T-helper 2 cell treated with Interferon-gamma antibody and Interleukin-4, amounts not matched to agents 5 μg/mL and 100 μg/mL, for 36 hours (primary cell): ENCODE measurements at regions not wholly inside any gene's neighbourhood (a gene's known extent, or its start where the extent isn't known, plus 50 kb on each side); places are given as distances from the start of the nearest gene placed in this dataset.

Experiments used
- DNase-seq: peaks from one replicate; pipeline ENCODE4 v3.0.0; 2021; ENCODE audit warnings: low spot score
- H3K27ac Mint-ChIP-seq: one replicate; pipeline ENCODE4 v1.8.0; 2021; ENCODE audit warnings: mild to moderate bottlenecking, mixed read lengths
- H3K27me3 Mint-ChIP-seq: one replicate; pipeline ENCODE4 v1.8.0; 2021; ENCODE audit warnings: low read depth, mixed read lengths
- H3K36me3 Mint-ChIP-seq: one replicate; pipeline ENCODE4 v1.8.0; 2021; ENCODE audit warnings: low read depth, mixed read lengths
- H3K4me1 Mint-ChIP-seq: one replicate; pipeline ENCODE4 v1.8.0; 2021; ENCODE audit warnings: low read depth, mixed read lengths
- H3K4me3 Mint-ChIP-seq: one replicate; pipeline ENCODE4 v1.8.0; 2022; ENCODE audit warnings: mild to moderate bottlenecking, moderate library complexity, mixed read lengths
- H3K9me3 Mint-ChIP-seq: one replicate; pipeline ENCODE4 v1.8.0; 2021; ENCODE audit warnings: mixed read lengths

DNA sequence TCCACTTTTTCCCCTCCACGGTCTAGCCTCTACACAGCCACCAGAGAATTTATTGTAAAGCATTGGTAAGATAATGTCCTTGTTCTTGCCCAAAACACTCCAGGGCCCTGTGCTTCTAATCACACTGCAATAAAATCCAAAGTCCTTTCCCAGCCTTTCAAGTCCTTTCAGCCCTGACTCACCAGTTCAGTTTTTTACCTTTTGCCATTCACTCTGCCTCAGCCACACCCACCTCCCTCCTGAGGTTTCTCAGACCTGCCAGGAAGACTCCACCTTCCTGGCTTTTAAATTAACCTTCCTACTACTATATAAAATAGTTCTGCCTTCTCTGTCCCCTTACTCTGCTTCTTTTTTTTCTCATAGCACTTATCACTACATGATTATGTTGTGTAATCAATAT lies 91.0 kb upstream of the ARHGAP32 start:
- no peak overlapping the region for H3K4me3 Mint-ChIP-seq
- H3K9me3 Mint-ChIP-seq, result no peaks in the 10 kb centered on the region
- peaks cover 25% of the 10 kb centered on the region for H3K4me1 Mint-ChIP-seq
- H3K36me3 Mint-ChIP-seq, result peaks cover 1% of the 10 kb centered on the region
- peaks cover 27% of the 10 kb centered on the region for H3K27me3 Mint-ChIP-seq
- no peak for DNase-seq
- no peak overlapping the region for H3K27ac Mint-ChIP-seq

DNA sequence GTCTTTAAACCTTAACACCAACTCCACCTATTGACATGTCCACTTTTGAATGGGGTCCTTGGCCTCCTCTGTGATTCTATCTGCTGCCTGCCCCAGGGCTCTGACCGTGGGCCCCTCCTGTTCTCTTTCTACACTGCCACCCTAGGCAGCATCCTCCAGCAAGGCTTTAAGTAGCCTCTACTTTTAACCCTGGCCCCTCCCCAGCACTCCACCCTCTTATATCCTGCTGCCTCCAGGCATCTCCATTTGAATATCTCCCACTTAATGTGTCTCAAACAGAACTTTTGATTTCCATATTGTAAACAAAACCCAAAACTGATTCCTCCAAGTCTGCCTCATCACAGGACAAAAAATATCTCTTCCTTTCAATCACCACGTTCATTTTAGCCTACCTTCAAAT lies 90.5 kb upstream of the ARHGAP32 start:
- Mint-ChIP-seq H3K4me3 (no peak overlapping the region), H3K27me3 (peaks cover 28% of the 10 kb centered on the region), H3K36me3 (peaks cover 1% of the 10 kb centered on the region), H3K4me1 (peaks cover 30% of the 10 kb centered on the region), H3K27ac (no peak overlapping the region), H3K9me3 (no peaks in the 10 kb centered on the region)
- no peak for DNase-seq

DNA sequence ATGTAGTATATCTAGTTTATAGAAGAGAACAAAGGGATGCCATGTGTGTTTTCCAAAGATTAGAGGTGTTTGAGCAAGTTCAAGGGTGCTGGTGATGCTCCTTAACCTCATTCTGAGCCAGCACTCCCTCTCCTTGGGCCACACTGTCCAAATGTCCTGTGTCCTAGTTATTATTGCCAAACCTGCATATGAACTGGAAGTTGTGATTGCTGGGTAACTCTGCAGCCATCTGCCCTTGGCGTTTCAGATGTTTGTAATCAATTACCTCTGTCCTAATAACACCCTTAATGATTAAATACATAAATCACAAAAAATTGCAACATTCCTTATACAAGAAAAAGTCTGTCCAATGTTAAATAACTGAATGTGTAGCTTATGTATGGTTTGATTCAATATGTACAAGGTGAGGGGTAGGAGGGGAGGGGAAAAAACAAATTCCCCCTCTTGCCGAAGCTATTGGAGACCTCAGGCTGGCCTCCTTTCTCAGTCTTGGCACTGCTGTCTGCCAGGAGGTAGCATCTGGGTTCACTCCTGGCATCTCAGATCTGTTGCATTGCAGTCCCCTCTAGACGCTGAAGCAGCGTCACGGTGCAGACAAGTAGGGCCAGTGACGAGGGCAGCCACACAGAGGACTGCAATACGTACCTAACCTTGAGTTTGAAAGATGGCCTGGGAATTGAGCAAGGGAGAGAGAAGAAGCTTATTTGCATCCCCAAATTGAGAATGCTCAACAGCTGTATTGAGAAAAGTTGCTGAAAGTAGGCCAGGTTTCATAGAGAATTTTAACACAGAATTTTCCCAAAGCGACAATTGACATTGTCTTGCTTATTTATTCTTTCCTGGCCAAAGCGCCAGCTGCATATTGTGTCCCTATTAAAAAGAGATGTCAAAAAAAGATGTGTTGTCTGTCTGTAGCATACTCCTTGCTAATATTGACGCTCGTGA lies 89.6 kb upstream of the ARHGAP32 start:
- no peak overlapping the region for H3K4me3 Mint-ChIP-seq
- peaks cover 33% of the 10 kb centered on the region for H3K27me3 Mint-ChIP-seq
- H3K9me3 Mint-ChIP-seq, result no peaks in the 10 kb centered on the region
- peaks cover 1% of the 10 kb centered on the region for H3K36me3 Mint-ChIP-seq
- peaks cover 33% of the 10 kb centered on the region for H3K4me1 Mint-ChIP-seq
- no peak for DNase-seq
- H3K27ac Mint-ChIP-seq, result no peak overlapping the region

DNA sequence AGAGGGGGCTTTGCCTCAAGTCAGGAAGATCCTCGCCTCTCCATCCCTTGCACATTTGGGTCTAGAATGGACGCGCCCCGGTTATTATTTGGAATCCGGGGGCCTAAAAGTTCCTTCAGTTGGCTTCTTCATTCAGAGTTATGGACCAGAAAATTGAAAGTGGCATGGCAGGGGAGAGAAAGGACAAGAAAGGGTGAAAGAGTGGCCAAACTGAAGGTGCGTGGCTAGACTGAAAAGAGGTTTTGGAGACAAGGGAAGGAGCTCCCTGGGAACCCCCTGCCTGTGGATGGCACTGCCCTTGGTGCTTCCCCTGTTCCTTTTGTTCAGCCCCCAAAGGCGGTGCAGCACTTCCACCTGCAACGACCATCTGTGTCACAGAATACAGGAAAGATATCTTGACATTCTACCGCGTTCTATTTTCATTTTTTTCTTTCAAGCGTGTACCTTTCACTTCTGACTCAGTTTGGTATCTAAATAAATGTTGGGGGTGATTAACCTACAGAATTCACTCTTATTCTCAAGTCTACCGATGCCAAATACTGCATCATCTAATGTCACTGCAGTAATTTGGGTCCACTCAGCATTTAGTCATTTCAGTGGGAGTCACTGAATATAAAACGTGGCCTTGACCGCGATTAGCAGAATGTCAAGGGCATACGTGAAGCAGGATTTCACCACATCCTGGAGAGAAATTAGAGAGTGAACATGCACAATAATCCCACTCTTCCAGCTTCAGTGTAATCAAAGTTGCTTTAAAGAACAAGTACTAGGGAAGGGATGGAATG lies 88.1 kb upstream of the ARHGAP32 start:
- DNase-seq, result peak; percentile 36
- no peaks in the 10 kb centered on the region for H3K9me3 Mint-ChIP-seq
- H3K4me3 Mint-ChIP-seq, result peak overlapping the region; percentile 85
- peaks cover 31% of the 10 kb centered on the region for H3K27me3 Mint-ChIP-seq
- peak overlapping the region; percentile 82 for H3K27ac Mint-ChIP-seq
- H3K36me3 Mint-ChIP-seq, result peaks cover 1% of the 10 kb centered on the region
- H3K4me1 Mint-ChIP-seq, result peaks cover 33% of the 10 kb centered on the region

DNA sequence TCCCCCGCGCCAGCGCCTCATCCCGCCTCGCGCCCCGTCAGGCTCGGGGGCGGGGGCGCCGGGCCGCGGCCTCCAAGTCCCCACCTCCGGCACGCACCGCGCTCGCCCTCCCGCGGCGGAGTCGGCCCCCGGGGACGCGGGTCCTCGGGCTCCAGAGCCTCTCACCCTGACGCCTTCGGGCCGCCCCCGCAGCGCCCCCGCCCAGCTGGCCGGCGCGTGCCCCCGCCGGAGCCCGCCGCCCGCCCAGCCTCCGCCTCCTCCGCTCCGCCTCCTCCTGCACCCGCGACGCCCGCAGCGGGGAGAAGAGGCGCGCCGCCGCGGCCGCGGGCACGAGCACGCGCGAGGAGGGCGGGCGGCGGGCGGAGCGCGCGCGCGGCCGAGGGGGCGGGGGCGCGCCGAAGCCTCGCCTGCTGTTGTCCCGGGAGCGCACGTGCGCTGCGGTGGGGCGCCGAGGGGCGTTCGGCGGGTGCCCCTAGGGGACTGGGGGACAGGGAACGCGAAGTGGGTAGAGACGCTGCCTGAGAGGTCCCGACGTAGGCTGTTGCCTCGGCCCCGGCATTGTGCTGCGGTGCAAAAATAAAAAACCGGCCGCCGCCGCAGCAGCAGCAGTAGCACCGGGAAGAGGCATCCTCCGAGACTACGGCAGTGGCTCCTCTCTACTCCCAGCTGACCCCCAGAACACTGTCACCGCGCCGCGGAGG lies 87.4 kb upstream of the ARHGAP32 start:
- peak; percentile 73 for DNase-seq
- peaks cover 1% of the 10 kb centered on the region for H3K36me3 Mint-ChIP-seq
- H3K4me3 Mint-ChIP-seq, result peak overlapping the region; percentile 85
- H3K4me1 Mint-ChIP-seq, result peaks cover 33% of the 10 kb centered on the region
- H3K27me3 Mint-ChIP-seq, result peaks cover 28% of the 10 kb centered on the region
- no peaks in the 10 kb centered on the region for H3K9me3 Mint-ChIP-seq
- H3K27ac Mint-ChIP-seq, result peak overlapping the region; percentile 82

DNA sequence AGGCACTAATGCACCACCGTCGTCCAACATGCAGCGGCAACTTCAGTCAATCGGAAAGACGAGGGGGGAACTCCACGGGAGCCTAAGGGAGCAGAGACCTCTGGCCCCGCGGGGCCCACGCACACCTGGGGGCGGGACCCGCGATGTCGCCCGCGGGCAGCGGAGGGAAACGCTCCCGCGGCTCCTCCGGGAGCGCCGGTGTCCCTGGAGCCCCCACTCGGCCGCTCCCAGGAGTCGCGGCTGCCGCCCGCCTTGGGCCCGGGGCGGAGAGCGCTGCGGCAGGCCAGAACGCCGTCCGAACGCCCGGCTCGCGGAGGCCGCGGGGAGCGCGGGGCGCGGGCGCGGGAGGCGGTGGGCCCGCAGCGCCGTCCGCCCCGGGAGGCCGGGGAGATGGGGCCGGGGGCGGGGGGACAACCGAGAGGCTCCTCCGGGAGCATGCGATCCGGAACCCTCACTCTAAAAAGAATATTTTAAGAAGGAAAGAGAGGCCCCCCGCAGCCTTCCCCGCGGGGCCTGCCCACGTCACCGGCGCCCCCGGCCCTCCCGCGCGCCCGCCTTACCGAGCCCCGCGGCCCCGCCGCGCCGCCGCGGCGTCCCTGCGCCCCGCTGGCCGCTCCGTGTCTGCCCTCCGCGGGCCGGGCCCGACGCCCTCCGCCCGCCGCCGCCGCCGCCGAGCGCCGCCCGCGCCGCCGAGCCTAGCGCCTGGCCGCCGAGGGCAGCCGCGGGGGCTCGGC lies 86.6 kb upstream of the ARHGAP32 start:
- peak overlapping the region; percentile 64 for H3K27ac Mint-ChIP-seq
- peaks cover 32% of the 10 kb centered on the region for H3K27me3 Mint-ChIP-seq
- peak overlapping the region; percentile 80 for H3K4me3 Mint-ChIP-seq
- peak; percentile 18 for DNase-seq
- H3K4me1 Mint-ChIP-seq, result peaks cover 33% of the 10 kb centered on the region
- no peaks in the 10 kb centered on the region for H3K9me3 Mint-ChIP-seq
- H3K36me3 Mint-ChIP-seq, result peaks cover 1% of the 10 kb centered on the region

DNA sequence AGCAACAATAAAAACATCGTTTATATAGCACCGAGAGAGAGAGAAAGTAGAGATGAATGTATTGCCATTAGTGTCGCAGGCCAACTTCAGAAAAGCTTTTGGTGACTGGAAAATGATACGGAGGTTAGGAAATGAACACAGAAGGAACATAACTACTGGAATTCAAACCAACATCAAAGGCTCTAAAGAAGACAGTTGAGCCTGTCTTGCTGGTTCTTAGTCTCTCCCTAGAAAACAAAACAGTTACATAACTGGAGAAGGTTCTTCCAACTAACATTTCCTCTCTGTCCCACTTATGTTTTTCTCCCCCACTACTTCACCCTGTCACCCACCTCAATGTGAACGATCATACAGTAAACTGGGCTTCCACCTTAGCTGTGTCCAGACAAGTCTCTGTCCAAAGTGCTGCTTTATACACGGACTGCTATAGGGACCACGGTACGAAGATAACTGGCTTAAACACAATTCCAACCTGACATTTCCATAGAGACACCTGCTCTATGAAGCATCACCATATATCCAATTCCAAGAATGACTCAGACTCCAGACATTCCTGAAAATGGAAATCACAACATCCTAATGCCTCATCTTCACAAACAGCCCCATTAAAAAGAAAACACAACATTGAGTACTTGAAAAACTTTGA lies 85.2 kb upstream of the ARHGAP32 start:
- Mint-ChIP-seq H3K9me3 (no peaks in the 10 kb centered on the region), H3K4me1 (peaks cover 23% of the 10 kb centered on the region), H3K4me3 (peak overlapping the region; percentile 80), H3K27me3 (peaks cover 36% of the 10 kb centered on the region), H3K27ac (no peak overlapping the region), H3K36me3 (peaks cover 1% of the 10 kb centered on the region)
- no peak for DNase-seq

DNA sequence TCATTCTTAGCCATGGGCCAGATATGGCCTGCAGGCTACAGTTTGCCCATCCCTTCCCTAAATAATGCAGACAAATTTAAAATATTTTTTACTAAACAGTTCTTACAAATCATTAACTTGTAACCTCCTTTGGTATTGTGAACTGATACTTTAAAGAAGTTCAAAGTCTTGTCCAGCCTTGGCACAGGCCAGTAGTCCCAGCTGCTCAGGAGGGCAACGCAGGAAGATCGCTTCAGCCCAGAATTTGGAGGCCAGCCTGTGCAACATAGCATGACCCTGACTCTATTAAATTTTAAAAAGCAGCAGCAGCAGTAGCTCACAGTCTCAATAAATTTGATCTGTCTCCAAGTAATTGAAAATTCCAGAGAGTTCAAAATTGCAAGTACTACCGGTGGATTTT lies 83.7 kb upstream of the ARHGAP32 start:
- DNase-seq, result no peak
- no peak overlapping the region for H3K27ac Mint-ChIP-seq
- peaks cover 1% of the 10 kb centered on the region for H3K36me3 Mint-ChIP-seq
- no peaks in the 10 kb centered on the region for H3K9me3 Mint-ChIP-seq
- peaks cover 21% of the 10 kb centered on the region for H3K4me1 Mint-ChIP-seq
- peaks cover 41% of the 10 kb centered on the region for H3K27me3 Mint-ChIP-seq
- H3K4me3 Mint-ChIP-seq, result no peak overlapping the region

DNA sequence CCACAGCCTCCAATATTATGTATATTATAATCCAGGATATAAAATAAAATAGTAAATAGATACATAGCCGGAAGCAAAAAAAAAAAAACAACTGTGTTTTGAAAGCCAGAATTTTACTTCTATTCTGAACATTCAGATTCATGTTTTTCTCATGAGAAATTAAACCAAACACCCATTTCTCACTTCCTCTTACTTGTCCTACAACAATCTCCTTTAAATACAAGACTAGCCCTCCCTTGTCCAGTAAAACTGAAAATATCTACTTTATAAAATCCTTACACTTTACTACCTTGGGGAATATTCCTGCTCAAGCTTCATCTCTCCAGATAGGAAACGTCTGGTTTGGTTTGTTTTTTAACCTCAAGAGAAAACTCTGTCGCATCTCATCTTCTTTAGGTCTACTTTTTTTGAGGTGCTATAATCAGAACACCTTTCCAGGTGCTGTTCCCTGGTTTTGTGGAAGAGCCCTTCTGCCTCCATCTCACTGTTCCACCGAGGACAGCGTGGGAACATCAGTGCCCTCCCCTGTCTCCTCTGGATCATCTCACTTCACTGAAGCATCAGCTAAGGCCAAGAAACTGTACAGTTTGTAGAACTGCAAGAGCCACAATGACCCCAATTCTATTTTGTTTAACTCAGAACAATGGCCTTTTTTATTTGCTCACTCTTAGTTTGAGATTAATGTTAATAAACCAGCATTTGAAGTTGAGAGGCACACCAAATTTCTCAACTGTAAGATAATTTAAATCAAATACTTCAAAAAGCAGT lies 82.0 kb upstream of the ARHGAP32 start:
- no peaks in the 10 kb centered on the region for H3K36me3 Mint-ChIP-seq
- DNase-seq, result no peak
- peaks cover 38% of the 10 kb centered on the region for H3K27me3 Mint-ChIP-seq
- no peak overlapping the region for H3K4me3 Mint-ChIP-seq
- no peaks in the 10 kb centered on the region for H3K9me3 Mint-ChIP-seq
- no peak overlapping the region for H3K27ac Mint-ChIP-seq
- H3K4me1 Mint-ChIP-seq, result peaks cover 11% of the 10 kb centered on the region

DNA sequence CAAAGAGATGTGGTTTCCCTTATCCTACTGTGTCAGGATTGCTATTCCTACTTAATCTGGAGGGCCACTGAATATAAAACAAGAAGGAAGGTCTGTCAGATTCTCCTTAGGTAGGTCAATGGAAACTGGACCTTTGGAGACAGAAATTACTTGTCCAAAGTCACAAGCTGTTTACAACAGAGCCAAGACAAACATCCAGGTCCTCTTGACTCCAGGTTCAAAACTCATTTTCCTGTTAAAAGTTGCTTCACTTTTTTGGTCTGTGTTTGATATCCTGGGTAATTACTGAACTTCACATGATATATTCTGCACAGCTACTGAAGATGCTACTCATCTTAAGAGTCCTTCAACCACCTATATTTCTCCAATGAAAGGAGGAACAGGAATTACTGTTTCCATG lies 81.2 kb upstream of the ARHGAP32 start:
- Mint-ChIP-seq H3K4me1 (peaks cover 10% of the 10 kb centered on the region), H3K27ac (no peak overlapping the region), H3K4me3 (no peak overlapping the region), H3K9me3 (no peaks in the 10 kb centered on the region), H3K27me3 (peaks cover 37% of the 10 kb centered on the region), H3K36me3 (no peaks in the 10 kb centered on the region)
- DNase-seq, result no peak

DNA sequence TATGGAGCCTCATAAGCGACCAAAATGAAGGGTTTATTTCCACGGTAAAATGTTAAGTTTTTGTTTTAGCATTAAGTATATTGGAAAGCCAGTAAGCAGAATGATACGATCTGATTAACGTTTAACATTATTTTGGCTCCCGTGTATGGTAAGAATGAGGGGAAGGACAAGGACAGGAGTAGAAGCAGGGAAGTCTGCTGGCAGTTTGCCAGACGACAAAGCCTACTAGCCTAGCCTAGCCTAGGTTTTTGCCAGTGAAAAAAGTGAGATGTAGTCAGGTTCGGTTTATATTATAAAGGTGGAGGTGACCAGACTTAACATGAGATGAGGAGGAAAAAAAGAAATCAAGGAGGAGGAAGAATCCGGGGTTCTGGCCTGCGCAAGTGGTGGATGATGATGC lies 78.9 kb upstream of the ARHGAP32 start:
- H3K9me3 Mint-ChIP-seq, result no peaks in the 10 kb centered on the region
- H3K27ac Mint-ChIP-seq, result no peak overlapping the region

DNA sequence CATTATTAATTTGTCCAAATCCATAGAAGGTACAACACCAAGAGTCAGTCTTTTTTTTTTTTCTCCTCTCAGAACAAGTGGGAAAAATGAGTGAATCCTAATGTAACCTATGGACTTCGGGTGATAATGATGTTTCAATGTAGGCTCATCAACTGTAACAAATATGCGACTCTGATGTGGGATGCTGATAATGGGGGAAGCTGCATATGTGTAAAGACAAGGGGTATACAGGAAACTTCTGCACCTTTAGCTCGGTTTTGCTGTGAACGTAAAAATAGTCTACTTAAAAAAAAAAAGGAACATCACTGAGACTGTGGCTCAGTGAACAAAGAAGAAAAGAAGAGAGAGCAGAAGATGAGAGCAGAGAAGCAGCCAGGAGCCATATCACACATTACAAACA lies 78.3 kb upstream of the ARHGAP32 start:
- no peaks in the 10 kb centered on the region for H3K9me3 Mint-ChIP-seq
- no peak overlapping the region for H3K4me3 Mint-ChIP-seq
- H3K27me3 Mint-ChIP-seq, result peaks cover 20% of the 10 kb centered on the region
- peaks cover 3% of the 10 kb centered on the region for H3K4me1 Mint-ChIP-seq
- no peaks in the 10 kb centered on the region for H3K36me3 Mint-ChIP-seq
- no peak for DNase-seq
- H3K27ac Mint-ChIP-seq, result no peak overlapping the region

More for the DNA sequence above, 78.9 kb upstream of the ARHGAP32 start:
- H3K27me3 Mint-ChIP-seq, result peaks cover 20% of the 10 kb centered on the region
- H3K36me3 Mint-ChIP-seq, result no peaks in the 10 kb centered on the region
- DNase-seq, result no peak
- H3K4me3 Mint-ChIP-seq, result no peak overlapping the region
- peaks cover 3% of the 10 kb centered on the region for H3K4me1 Mint-ChIP-seq
